DND-41 (cell line): ENCODE measurements at regions not wholly inside any gene's neighbourhood (a gene's known extent, or its start where the extent isn't known, plus 50 kb on each side); places are given as distances from the start of the nearest gene placed in this dataset.

Experiments used
- ATAC-seq: fragments of 200-7000 bp; cut with Tn5 transposase; 3 replicates; pipeline ENCODE4 v1.9.1; 2021; ENCODE audit warnings: low read depth; ENCODE audit not compliant: insufficient read depth
- DNase-seq: peaks from one replicate; pipeline ENCODE4 v3.0.0-alpha.2; 2020
- H2AFZ ChIP-seq: 2 replicates; pipeline ENCODE4 v1.6.0; 2012; ENCODE audit warnings: low read depth, low read length
- H3K27ac ChIP-seq: 2 replicates; pipeline ENCODE4 v1.5.1; 2012; ENCODE audit warnings: low read length, inconsistent platforms
- H3K27me3 ChIP-seq: fragments of 200-600 bp; sonication (generic); 2 replicates; pipeline ENCODE4 v1.6.0; 2012; ENCODE audit warnings: low read length, mild to moderate bottlenecking, inconsistent platforms; ENCODE audit not compliant: insufficient read depth, poor library complexity
- H3K36me3 ChIP-seq: 2 replicates; pipeline ENCODE4 v1.5.1; 2012; ENCODE audit warnings: low read length, inconsistent platforms; ENCODE audit not compliant: insufficient read depth
- H3K4me1 ChIP-seq: 2 replicates; pipeline ENCODE4 v1.5.1; 2012; ENCODE audit warnings: mild to moderate bottlenecking, low read length; ENCODE audit not compliant: insufficient read depth
- H3K4me2 ChIP-seq: 2 replicates; pipeline ENCODE4 v1.6.0; 2012; ENCODE audit warnings: mild to moderate bottlenecking, moderate library complexity, low read length, inconsistent platforms; ENCODE audit not compliant: insufficient read depth
- H3K4me3 ChIP-seq, 2 experiments: fragments of 200-600 bp in 1 of 2; shearing (Covaris generic) in 1 of 2; 2 replicates each; pipeline ENCODE4 v1.5.1; 2012 to 2016; ENCODE audit warnings: inconsistent platforms in 2 of 2, low read length in 2 of 2, mild to moderate bottlenecking in 2 of 2, low read depth in 1 of 2, moderate library complexity in 1 of 2
- H3K79me2 ChIP-seq: 2 replicates; pipeline ENCODE4 v1.6.0; 2012; ENCODE audit warnings: low read length, inconsistent platforms; ENCODE audit not compliant: insufficient read depth
- H3K9ac ChIP-seq: 2 replicates; pipeline ENCODE4 v1.6.0; 2012; ENCODE audit warnings: low read depth, mild to moderate bottlenecking, inconsistent platforms, low read length, moderate library complexity
- H3K9me3 ChIP-seq: 2 replicates; pipeline ENCODE4 v1.5.1; 2012; ENCODE audit warnings: low read length, moderate library complexity, mild to moderate bottlenecking, inconsistent platforms; ENCODE audit not compliant: insufficient read depth, severe bottlenecking
- H4K20me1 ChIP-seq: 2 replicates; pipeline ENCODE4 v1.6.0; 2012; ENCODE audit warnings: low read length; ENCODE audit not compliant: insufficient read depth
- EZH2 ChIP-seq: IDR thresholded peaks from 3 replicates; pipeline ENCODE4 v1.6.1; 2012; ENCODE audit warnings: borderline replicate concordance, low read depth, mild to moderate bottlenecking, moderate library complexity, low read length, inconsistent platforms; ENCODE audit not compliant: severe bottlenecking
- TF ChIP-seq, protein P1 (sequence below): IDR thresholded peaks from 2 replicates; pipeline ENCODE4 v1.5.1; 2012; ENCODE audit warnings: borderline replicate concordance, low read length, moderate library complexity, mild to moderate bottlenecking; ENCODE audit not compliant: poor library complexity, severe bottlenecking; ENCODE audit errors: extremely low read depth

DNA sequence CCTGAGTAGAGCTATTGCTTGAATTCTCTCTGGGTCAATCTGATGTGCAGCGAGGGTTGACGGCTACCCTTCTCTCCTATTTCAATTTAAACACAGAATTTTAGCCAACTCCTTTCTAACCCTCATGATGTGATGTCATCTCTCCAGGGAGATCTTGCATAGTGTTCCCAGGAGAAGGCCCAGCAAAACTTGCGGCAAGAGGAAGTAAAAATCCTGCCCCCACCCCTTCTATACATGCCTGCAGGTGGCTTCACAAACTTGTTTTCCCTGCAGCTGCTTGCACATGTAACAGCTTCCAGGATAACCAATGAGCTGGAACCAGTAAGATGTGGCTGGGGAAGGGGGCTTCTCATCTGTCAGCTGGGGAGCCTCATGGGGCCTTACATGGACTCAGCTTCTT is 169.3 kb upstream of the CDH4 start:
- Histone ChIP-seq H3K36me3 (no peaks in the 10 kb centered on the region), H3K9ac (no peak overlapping the region), H3K79me2 (no peaks in the 10 kb centered on the region), H3K4me1 (no peaks in the 10 kb centered on the region), H3K27me3 (no peaks in the 10 kb centered on the region), H2AFZ (no peak overlapping the region), H3K4me2 (no peak overlapping the region), H3K4me3 (no peak overlapping the region), H3K27ac (no peak overlapping the region), H4K20me1 (no peaks in the 10 kb centered on the region), H3K9me3 (peaks cover 5% of the 10 kb centered on the region)
- TF ChIP-seq, protein P1, sequence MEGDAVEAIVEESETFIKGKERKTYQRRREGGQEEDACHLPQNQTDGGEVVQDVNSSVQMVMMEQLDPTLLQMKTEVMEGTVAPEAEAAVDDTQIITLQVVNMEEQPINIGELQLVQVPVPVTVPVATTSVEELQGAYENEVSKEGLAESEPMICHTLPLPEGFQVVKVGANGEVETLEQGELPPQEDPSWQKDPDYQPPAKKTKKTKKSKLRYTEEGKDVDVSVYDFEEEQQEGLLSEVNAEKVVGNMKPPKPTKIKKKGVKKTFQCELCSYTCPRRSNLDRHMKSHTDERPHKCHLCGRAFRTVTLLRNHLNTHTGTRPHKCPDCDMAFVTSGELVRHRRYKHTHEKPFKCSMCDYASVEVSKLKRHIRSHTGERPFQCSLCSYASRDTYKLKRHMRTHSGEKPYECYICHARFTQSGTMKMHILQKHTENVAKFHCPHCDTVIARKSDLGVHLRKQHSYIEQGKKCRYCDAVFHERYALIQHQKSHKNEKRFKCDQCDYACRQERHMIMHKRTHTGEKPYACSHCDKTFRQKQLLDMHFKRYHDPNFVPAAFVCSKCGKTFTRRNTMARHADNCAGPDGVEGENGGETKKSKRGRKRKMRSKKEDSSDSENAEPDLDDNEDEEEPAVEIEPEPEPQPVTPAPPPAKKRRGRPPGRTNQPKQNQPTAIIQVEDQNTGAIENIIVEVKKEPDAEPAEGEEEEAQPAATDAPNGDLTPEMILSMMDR, result no peak
- no peak for TF ChIP-seq EZH2
- ATAC-seq, result no peak
- no peak for DNase-seq

DNA sequence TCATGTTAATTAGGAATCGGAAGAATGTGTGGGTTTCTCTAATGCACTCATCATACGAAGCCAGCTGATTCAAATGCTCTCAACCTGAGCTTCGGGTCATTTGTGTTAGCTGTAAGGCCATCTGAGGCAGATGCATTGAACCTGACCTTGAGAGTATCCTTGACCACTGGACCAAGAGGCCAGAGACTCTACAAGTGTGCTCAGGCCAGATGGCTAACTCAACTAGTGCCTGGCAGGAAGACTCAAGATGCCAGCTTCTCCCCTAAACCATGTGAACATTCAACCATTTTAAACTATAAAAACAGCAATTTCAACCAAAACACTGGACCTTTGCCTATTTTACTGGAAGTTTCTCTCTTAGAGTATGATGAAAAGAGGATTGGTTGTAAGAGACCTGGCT is 168.6 kb upstream of the CDH4 start:
- Histone ChIP-seq H3K36me3 (no peaks in the 10 kb centered on the region), H3K4me1 (no peaks in the 10 kb centered on the region), H3K27ac (no peak overlapping the region), H2AFZ (no peak overlapping the region), H3K9me3 (peaks cover 5% of the 10 kb centered on the region), H3K9ac (no peak overlapping the region), H3K79me2 (no peaks in the 10 kb centered on the region), H3K27me3 (no peaks in the 10 kb centered on the region), H3K4me2 (no peak overlapping the region), H4K20me1 (no peaks in the 10 kb centered on the region), H3K4me3 (no peak overlapping the region)
- TF ChIP-seq EZH2, result no peak
- TF ChIP-seq, protein P1, result no peak
- DNase-seq (no peak), ATAC-seq (no peak)

DNA sequence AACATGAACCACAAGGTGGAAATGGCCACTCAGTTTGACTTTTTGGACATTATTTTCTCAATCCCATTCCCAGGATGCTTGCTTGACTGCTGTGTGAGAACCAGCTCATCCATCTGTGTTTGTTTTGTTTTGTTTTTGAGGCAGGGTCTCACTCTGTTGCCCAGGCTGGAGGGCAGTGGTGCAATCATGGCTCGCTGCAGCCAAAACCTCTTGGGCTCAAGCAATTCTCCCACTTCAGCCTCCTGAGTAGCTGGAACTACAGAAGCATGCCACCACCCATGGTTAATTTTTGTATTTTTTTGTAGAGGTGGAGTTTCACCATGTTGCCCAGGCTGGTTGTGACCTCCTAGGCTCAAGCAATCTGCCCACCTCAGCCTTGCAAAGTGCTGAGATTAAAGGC is 166.0 kb upstream of the CDH4 start:
- H3K9me3 ChIP-seq, result peaks cover 5% of the 10 kb centered on the region
- H3K27me3 ChIP-seq, result no peaks in the 10 kb centered on the region
- H3K9ac ChIP-seq, result no peak overlapping the region
- ATAC-seq, result no peak
- no peaks in the 10 kb centered on the region for H4K20me1 ChIP-seq
- no peak overlapping the region for H3K27ac ChIP-seq
- H3K4me1 ChIP-seq, result no peaks in the 10 kb centered on the region
- H3K4me3 ChIP-seq, result no peak overlapping the region
- no peaks in the 10 kb centered on the region for H3K36me3 ChIP-seq
- no peak for DNase-seq
- no peak overlapping the region for H3K4me2 ChIP-seq
- no peak overlapping the region for H2AFZ ChIP-seq
- no peak for TF ChIP-seq EZH2
- TF ChIP-seq, protein P1, result no peak
- H3K79me2 ChIP-seq, result no peaks in the 10 kb centered on the region

DNA sequence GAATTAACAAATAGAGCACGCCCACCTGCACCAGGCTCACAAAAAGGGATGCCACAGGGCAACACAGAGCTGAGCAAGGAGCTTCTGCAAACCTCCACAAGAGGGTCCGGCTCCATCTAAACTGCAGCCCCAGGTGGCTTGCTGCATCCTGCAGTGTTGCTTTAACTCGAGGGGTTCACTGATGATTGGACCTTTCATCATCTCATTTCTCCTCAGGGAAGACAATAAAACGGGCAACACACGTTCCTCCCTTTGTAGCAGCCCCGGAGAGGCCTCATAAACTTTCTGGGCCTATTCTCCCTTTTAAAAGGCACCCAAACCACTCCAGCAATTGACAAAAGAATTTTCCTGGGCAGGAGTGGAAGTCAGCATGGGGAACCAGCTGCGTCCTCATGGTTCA is 161.5 kb upstream of the CDH4 start:
- TF ChIP-seq, protein P1, result no peak
- TF ChIP-seq EZH2, result no peak
- no peak for DNase-seq
- Histone ChIP-seq H3K4me3 (no peak overlapping the region), H4K20me1 (no peaks in the 10 kb centered on the region), H3K27me3 (no peaks in the 10 kb centered on the region), H3K79me2 (no peaks in the 10 kb centered on the region), H3K27ac (no peak overlapping the region), H3K36me3 (no peaks in the 10 kb centered on the region), H3K9me3 (peaks cover 25% of the 10 kb centered on the region), H2AFZ (no peak overlapping the region), H3K9ac (no peak overlapping the region), H3K4me2 (no peak overlapping the region), H3K4me1 (no peaks in the 10 kb centered on the region)
- ATAC-seq, result no peak
